SH-SY5Y (cell line): ENCODE measurements at regions not wholly inside any gene's neighbourhood (a gene's known extent, or its start where the extent isn't known, plus 50 kb on each side); places are given as distances from the start of the nearest gene placed in this dataset.

Experiments used
- GATA2 ChIP-seq: IDR thresholded peaks from 2 replicates; pipeline ENCODE4 v1.6.1; 2011; ENCODE audit warnings: mild to moderate bottlenecking, low read depth, low read length
- GATA3 ChIP-seq: IDR thresholded peaks from 2 replicates; pipeline ENCODE4 v1.6.1; 2011; ENCODE audit warnings: low read depth, mild to moderate bottlenecking, low read length, moderate library complexity

GRCh38 chr4:24042094-24042493 is 152.2 kb upstream of the PPARGC1A start:
- TF ChIP-seq GATA2 (no peak), GATA3 (no peak)
